Panc1 (cell line): ENCODE measurements at regions not wholly inside any gene's neighbourhood (a gene's known extent, or its start where the extent isn't known, plus 50 kb on each side); places are given as distances from the start of the nearest gene placed in this dataset.

Source experiments
- ATAC-seq: fragments of 200-7000 bp; cut with Tn5 transposase; 2 replicates; pipeline ENCODE4 v1.9.1; 2020; ENCODE audit warnings: mild to moderate bottlenecking, moderate library complexity
- BruUV-seq: library from RNA; stranded (reverse); fragments of 400-500 nt; replicated peaks from 2 replicates; lab custom pipeline; 2021; lab: Mats Ljungman, UMichigan
- CTCF ChIA-PET: fragments of 300-600 bp; sonication (Branson Sonifier 250); formaldehyde crosslinking; loops from one replicate; lab custom pipeline; 2022; ENCODE audit warnings: antibody characterized with exemption; lab: Charles Lee
- POLR2A ChIA-PET: fragments of 300-600 bp; sonication (Branson Sonifier 250); formaldehyde crosslinking; loops from one replicate; lab custom pipeline; 2022; ENCODE audit warnings: antibody characterized with exemption; lab: Charles Lee
- DNase-seq: peaks from one replicate; pipeline ENCODE4 v3.0.0-alpha.2; 2010; ENCODE audit warnings: low read depth, low spot score
- H3K27ac ChIP-seq: 2 replicates; pipeline ENCODE4 v1.5.1; 2011; ENCODE audit warnings: mild to moderate bottlenecking, low read length, inconsistent platforms
- H3K27me3 ChIP-seq: fragments of 200-500 bp; sonication (Bioruptor generic); 2 replicates; pipeline ENCODE4 v1.6.0; 2014; ENCODE audit warnings: low read length, inconsistent platforms; ENCODE audit not compliant: control insufficient read depth, insufficient read depth
- H3K36me3 ChIP-seq: fragments of 200-500 bp; sonication (Bioruptor generic); 2 replicates; pipeline ENCODE4 v1.5.1; 2014; ENCODE audit warnings: inconsistent platforms, mild to moderate bottlenecking, low read length, moderate library complexity; ENCODE audit not compliant: control insufficient read depth, insufficient read depth
- H3K4me1 ChIP-seq: 2 replicates; pipeline ENCODE4 v1.5.1; 2011; ENCODE audit warnings: inconsistent platforms, mild to moderate bottlenecking, low read length, moderate library complexity; ENCODE audit not compliant: control insufficient read depth, insufficient read depth
- H3K4me3 ChIP-seq, 2 experiments: 2 replicates each; pipeline ENCODE4 v1.5.1; 2011 to 2012; ENCODE audit warnings: low read depth in 2 of 2, low read length in 2 of 2, mild to moderate bottlenecking in 2 of 2, inconsistent platforms in 1 of 2, moderate library complexity in 1 of 2
- H3K9me3 ChIP-seq: fragments of 200-500 bp; sonication (Bioruptor generic); 2 replicates; pipeline ENCODE4 v1.5.1; 2014; ENCODE audit warnings: low read depth, mild to moderate bottlenecking, inconsistent platforms, low read length, moderate library complexity; ENCODE audit not compliant: control insufficient read depth, insufficient read depth
- POLR2AphosphoS5 ChIP-seq: IDR thresholded peaks from 2 replicates; pipeline ENCODE4 v1.6.1; 2012; ENCODE audit warnings: mild to moderate bottlenecking, low read depth, low read length, moderate library complexity
- SIN3A ChIP-seq: IDR thresholded peaks from 2 replicates; pipeline ENCODE4 v1.6.1; 2012; ENCODE audit warnings: low read depth, mild to moderate bottlenecking, low read length, moderate library complexity, borderline replicate concordance; ENCODE audit not compliant: insufficient read depth
- TCF7L2 ChIP-seq: IDR thresholded peaks from 2 replicates; pipeline ENCODE4 v1.6.1; 2011; ENCODE audit warnings: mild to moderate bottlenecking, low read depth, low read length, inconsistent platforms
- in situ Hi-C: cut with HindIII; loops from 2 replicates; pipeline ENCODE4 v1.10.0; 2016; ENCODE audit warnings: low sequenced_read_pairs, low pct_unique_long_range_greater_than_20kb
- intact Hi-C: fragments of 100-400 bp; cut with micrococcal nuclease; formaldehyde crosslinking; loops from one replicate; pipeline ENCODE4 v1.10.0; 2022; ENCODE audit not compliant: unreplicated experiment
- TF ChIP-seq, protein P1 (sequence below): fragments of 450-650 bp; IDR thresholded peaks from 2 replicates; pipeline ENCODE4 v1.5.1; 2017; ENCODE audit warnings: mild to moderate bottlenecking
- TF ChIP-seq, protein P2 (sequence below), 2 experiments: IDR thresholded peaks; 2 replicates each; pipeline ENCODE4 v1.6.1; 2011 to 2012; ENCODE audit warnings: low read depth in 2 of 2, control low read depth in 1 of 2, low read length in 1 of 2, mild to moderate bottlenecking in 1 of 2, moderate library complexity in 1 of 2; ENCODE audit not compliant: insufficient read depth in 1 of 2

DNA sequence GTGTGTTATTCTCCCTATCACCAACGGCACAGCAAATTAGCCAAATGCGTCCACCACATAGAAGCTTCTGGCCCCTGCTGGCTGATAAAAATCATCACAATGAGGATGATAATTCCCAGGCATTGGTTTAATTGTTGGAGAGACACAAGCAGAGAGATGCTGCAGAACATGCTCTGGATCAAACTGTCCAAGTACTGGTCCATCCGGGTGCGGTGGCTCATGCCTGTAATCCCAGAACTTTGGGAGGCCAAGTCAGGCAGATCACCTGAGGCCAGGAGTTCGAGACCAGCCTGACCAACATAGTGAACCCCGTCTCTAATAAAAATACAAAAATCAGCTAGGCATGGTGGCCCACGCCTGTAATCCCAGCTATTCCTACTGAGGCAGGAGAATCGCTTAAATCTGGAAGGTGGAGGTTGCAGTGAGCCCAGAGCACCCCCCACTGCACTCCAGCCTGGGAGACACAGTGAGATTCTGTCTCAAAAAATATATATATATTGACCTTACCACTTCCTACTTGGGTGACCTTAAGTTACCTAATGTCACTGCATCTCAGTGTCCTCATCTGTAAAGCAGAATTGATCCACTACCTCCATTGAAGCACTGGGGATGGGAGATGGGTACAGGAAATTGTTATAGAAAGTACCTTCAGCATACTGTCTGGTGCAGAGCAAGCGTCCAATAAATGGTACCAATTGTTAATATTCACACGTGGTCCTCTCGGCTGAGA, 83.7 kb upstream of the EGLN3 start:
- in situ Hi-C loops (no loop called here), intact Hi-C loops (no loop called here)
- Histone ChIP-seq H3K4me1 (no peaks in the 10 kb centered on the region), H3K27me3 (no peaks in the 10 kb centered on the region), H3K27ac (no peak overlapping the region), H3K9me3 (no peaks in the 10 kb centered on the region), H3K36me3 (no peaks in the 10 kb centered on the region), H3K4me3 (no peak overlapping the region)
- TF ChIP-seq SIN3A: no peak
- TF ChIP-seq TCF7L2: no peak
- TF ChIP-seq, protein P1, sequence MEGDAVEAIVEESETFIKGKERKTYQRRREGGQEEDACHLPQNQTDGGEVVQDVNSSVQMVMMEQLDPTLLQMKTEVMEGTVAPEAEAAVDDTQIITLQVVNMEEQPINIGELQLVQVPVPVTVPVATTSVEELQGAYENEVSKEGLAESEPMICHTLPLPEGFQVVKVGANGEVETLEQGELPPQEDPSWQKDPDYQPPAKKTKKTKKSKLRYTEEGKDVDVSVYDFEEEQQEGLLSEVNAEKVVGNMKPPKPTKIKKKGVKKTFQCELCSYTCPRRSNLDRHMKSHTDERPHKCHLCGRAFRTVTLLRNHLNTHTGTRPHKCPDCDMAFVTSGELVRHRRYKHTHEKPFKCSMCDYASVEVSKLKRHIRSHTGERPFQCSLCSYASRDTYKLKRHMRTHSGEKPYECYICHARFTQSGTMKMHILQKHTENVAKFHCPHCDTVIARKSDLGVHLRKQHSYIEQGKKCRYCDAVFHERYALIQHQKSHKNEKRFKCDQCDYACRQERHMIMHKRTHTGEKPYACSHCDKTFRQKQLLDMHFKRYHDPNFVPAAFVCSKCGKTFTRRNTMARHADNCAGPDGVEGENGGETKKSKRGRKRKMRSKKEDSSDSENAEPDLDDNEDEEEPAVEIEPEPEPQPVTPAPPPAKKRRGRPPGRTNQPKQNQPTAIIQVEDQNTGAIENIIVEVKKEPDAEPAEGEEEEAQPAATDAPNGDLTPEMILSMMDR: no peak
- no peak for TF ChIP-seq POLR2AphosphoS5
- TF ChIP-seq, protein P2, sequence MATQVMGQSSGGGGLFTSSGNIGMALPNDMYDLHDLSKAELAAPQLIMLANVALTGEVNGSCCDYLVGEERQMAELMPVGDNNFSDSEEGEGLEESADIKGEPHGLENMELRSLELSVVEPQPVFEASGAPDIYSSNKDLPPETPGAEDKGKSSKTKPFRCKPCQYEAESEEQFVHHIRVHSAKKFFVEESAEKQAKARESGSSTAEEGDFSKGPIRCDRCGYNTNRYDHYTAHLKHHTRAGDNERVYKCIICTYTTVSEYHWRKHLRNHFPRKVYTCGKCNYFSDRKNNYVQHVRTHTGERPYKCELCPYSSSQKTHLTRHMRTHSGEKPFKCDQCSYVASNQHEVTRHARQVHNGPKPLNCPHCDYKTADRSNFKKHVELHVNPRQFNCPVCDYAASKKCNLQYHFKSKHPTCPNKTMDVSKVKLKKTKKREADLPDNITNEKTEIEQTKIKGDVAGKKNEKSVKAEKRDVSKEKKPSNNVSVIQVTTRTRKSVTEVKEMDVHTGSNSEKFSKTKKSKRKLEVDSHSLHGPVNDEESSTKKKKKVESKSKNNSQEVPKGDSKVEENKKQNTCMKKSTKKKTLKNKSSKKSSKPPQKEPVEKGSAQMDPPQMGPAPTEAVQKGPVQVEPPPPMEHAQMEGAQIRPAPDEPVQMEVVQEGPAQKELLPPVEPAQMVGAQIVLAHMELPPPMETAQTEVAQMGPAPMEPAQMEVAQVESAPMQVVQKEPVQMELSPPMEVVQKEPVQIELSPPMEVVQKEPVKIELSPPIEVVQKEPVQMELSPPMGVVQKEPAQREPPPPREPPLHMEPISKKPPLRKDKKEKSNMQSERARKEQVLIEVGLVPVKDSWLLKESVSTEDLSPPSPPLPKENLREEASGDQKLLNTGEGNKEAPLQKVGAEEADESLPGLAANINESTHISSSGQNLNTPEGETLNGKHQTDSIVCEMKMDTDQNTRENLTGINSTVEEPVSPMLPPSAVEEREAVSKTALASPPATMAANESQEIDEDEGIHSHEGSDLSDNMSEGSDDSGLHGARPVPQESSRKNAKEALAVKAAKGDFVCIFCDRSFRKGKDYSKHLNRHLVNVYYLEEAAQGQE (IDR thresholded peaks at IDR 0.05; ENCODE audit: insufficient read depth in 1 of 2, low read depth in 2 of 2, low read length in 1 of 2): no peak
- ATAC-seq (no peak), DNase-seq (no peak)
- BruUV-seq: no TSS peak
- ChIA-PET POLR2A (no interaction called here), CTCF (no interaction called here)

DNA sequence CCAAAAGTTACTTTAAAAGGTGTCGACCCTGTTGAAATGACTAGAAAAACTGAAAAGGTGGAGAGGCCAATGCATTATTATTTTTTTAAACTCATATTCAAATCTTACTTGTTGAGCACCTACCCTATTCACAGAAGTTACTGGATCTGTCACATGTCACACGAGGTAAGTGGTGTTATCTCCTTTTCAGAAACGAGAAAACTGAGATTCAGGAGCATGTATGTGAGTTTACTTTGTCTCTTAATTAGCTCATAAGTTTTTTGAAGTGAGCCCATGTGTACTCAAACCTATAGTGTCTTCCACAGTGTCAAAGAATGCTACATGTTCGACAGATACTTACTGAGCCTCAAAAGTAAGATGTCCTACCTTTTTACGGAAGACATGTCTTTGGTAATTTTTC, 81.8 kb upstream of the EGLN3 start:
- ChIA-PET POLR2A (interaction anchor here (0.5 kb wide), 1 partner anchor 30 kb away, joined by 4 read pairs; no protein-coding TSS in a partner anchor), CTCF (no interaction called here)
- no peak overlapping the region for H3K4me3 ChIP-seq
- no peaks in the 10 kb centered on the region for H3K4me1 ChIP-seq
- no TSS peak for BruUV-seq
- ATAC-seq: no peak
- TF ChIP-seq, protein P2 (IDR thresholded peaks at IDR 0.05; ENCODE audit: insufficient read depth in 1 of 2, low read depth in 2 of 2, low read length in 1 of 2): no peak
- TF ChIP-seq, protein P1: no peak
- no peak for TF ChIP-seq POLR2AphosphoS5
- TF ChIP-seq SIN3A: no peak
- TF ChIP-seq TCF7L2: no peak
- H3K36me3 ChIP-seq: no peaks in the 10 kb centered on the region
- intact Hi-C loops: no loop called here
- no peaks in the 10 kb centered on the region for H3K27me3 ChIP-seq
- H3K27ac ChIP-seq: no peak overlapping the region
- DNase-seq: no peak
- H3K9me3 ChIP-seq: no peaks in the 10 kb centered on the region
- in situ Hi-C loops: no loop called here
